ENCODE measurements at regions not wholly inside any gene's neighbourhood (a gene's known extent, or its start where the extent isn't known, plus 50 kb on each side); places are given as distances from the start of the nearest gene placed in this dataset.

- no peak overlapping the region for H3K4me3 ChIP-seq (ENCODE audit: low read depth, low read length)
- no peak for DNase-seq (ENCODE audit: low read depth)
These were observed 50.2 kb upstream of the GALNT10 start for GRCh38 chr5:154140381-154140780.

Data from skeletal muscle cell (primary cell).